ENCODE measurements at regions not wholly inside any gene's neighbourhood (a gene's known extent, or its start where the extent isn't known, plus 50 kb on each side); places are given as distances from the start of the nearest gene placed in this dataset.

DNA sequence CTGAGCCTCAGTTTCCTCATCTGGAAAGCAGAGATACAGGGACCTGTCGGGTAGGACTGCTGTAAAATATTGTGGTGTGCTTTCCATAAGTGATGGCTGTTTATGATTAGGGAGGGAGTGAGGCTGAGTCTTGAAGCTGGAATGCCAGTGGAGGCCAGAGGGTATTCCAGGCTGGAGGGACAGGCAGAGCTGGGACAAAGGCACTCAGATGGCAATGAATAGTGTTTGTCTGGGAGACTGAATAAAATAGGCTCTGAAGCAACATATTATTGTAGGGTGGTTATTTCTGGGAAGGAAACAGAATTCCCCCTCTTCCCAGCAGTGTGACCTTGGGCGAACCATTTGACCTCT, 120.7 kb downstream of the INHBB start:
- no peak for ATAC-seq (replicated peaks)
- Mint-ChIP-seq H3K27ac (no peak overlapping the region), H3K4me1 (no peaks in the 10 kb centered on the region), H3K4me3 (no peak overlapping the region), H3K9me3 (no peaks in the 10 kb centered on the region), H3K27me3 (peaks cover 15% of the 10 kb centered on the region), H3K36me3 (ENCODE audit: low read depth) (no peaks in the 10 kb centered on the region)

DNA sequence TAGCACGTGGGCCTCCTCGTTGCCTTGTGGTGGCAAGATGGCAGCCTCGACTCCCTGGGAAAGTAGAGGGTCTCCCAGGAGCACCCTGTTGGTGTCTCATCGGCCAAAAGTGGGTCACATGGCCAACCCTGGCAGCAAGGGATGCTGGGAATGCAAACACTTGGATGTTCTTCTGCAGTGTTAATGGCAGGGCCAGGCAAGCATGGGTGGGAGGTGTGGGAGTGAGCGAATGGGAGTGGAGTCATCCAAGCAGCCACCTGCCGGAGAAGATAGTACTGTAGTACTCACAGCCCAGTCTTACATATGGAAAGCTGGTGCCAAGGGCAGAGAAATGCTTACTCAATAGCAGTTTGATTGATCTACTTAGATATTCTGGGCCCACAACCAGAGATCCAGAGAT, 122.2 kb downstream of the INHBB start:
- Mint-ChIP-seq H3K9me3 (no peaks in the 10 kb centered on the region), H3K27me3 (peaks cover 11% of the 10 kb centered on the region), H3K4me1 (no peaks in the 10 kb centered on the region), H3K4me3 (no peak overlapping the region), H3K36me3 (ENCODE audit: low read depth) (no peaks in the 10 kb centered on the region), H3K27ac (no peak overlapping the region)
- no peak for ATAC-seq (replicated peaks)

DNA sequence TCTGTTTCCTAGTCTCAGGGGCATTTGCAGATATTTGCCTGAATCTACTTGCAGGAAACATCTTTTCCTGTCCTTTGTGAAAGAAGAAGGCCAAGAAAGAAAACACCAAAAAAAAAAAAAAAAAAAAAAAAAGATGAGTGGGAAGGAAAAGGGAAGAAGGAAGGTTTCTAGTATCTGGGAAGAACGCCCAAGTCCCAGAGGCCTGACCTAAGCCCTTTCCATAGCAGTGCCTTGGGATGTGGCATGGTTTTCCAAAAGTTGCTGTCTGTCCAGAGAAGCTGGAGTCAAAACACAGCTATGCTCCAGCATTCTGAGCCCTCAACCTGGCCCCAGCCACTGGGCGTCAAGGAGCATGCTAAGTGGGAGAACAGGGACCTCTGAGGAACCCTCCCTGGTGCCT, 123.5 kb downstream of the INHBB start:
- Mint-ChIP-seq H3K4me3 (no peak overlapping the region), H3K4me1 (no peaks in the 10 kb centered on the region), H3K27me3 (peaks cover 11% of the 10 kb centered on the region), H3K36me3 (ENCODE audit: low read depth) (no peaks in the 10 kb centered on the region), H3K27ac (no peak overlapping the region), H3K9me3 (no peaks in the 10 kb centered on the region)
- ATAC-seq (replicated peaks), result no peak

- ATAC-seq (replicated peaks), result no peak
- Mint-ChIP-seq H3K9me3 (no peaks in the 10 kb centered on the region), H3K27me3 (peaks cover 11% of the 10 kb centered on the region), H3K4me1 (no peaks in the 10 kb centered on the region), H3K4me3 (no peak overlapping the region), H3K27ac (no peak overlapping the region), H3K36me3 (ENCODE audit: low read depth) (no peaks in the 10 kb centered on the region)
Observed at GRCh38 chr2:120470041-120470965, 124.4 kb downstream of the INHBB start.

- Mint-ChIP-seq H3K9me3 (no peaks in the 10 kb centered on the region), H3K27me3 (peaks cover 14% of the 10 kb centered on the region), H3K27ac (no peak overlapping the region), H3K4me3 (no peak overlapping the region), H3K36me3 (ENCODE audit: low read depth) (no peaks in the 10 kb centered on the region), H3K4me1 (no peaks in the 10 kb centered on the region)
- ATAC-seq (replicated peaks), result no peak
Observed at GRCh38 chr2:120471166-120471565, 125.2 kb downstream of the INHBB start.

DNA sequence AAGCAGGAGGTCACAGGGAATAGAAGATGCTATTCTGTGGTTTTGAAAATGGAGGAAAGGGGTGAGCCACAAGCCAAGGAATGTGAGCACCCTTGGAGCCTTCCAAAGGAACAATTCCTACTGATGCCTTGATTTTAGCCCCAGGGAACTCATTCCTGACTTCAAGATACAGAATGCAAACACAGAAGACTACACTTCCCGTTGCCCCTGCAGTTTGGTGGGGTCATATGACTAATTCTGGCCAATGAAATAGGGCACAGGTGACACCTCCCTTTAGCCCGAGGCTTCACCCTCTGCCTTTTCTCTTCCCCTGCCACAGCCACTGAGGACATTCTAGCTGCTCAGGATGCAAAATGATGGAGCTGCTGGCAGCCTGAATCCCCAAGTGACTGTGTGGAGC, 126.1 kb downstream of the INHBB start:
- no peak for ATAC-seq (replicated peaks)
- no peak overlapping the region for H3K4me3 Mint-ChIP-seq
- peaks cover 10% of the 10 kb centered on the region for H3K27me3 Mint-ChIP-seq
- no peak overlapping the region for H3K27ac Mint-ChIP-seq
- no peaks in the 10 kb centered on the region for H3K36me3 Mint-ChIP-seq (ENCODE audit: low read depth)
- no peaks in the 10 kb centered on the region for H3K9me3 Mint-ChIP-seq
- H3K4me1 Mint-ChIP-seq, result no peaks in the 10 kb centered on the region

DNA sequence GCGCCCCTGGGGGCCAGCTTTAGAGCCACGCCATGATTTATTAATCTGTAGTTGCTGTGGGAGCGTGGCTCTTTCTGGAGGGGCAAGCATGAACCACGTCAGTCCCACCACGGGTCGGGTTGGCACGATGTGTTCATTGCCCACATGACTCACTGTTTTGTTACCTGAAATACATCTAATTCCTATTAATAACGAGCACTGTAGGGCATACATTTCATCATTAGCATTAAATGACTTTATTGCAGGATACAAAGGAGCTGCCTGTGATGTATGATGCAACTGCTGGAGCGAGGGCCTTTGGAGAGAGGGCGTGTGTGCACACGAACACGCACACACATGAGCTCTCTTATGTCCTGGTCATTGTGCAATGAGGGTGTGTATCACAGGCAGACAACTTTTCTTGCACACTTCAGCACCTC, 127.0 kb downstream of the INHBB start:
- H3K9me3 Mint-ChIP-seq, result no peaks in the 10 kb centered on the region
- H3K4me3 Mint-ChIP-seq, result no peak overlapping the region
- H3K27me3 Mint-ChIP-seq, result peaks cover 11% of the 10 kb centered on the region
- no peak overlapping the region for H3K27ac Mint-ChIP-seq
- no peaks in the 10 kb centered on the region for H3K4me1 Mint-ChIP-seq
- no peak for ATAC-seq (replicated peaks)
- no peaks in the 10 kb centered on the region for H3K36me3 Mint-ChIP-seq (ENCODE audit: low read depth)

GRCh38 chr2:120473522-120474271, 127.8 kb downstream of the INHBB start:
- Mint-ChIP-seq H3K4me1 (no peaks in the 10 kb centered on the region), H3K27me3 (peaks cover 13% of the 10 kb centered on the region), H3K27ac (no peak overlapping the region), H3K9me3 (no peaks in the 10 kb centered on the region), H3K36me3 (ENCODE audit: low read depth) (no peaks in the 10 kb centered on the region), H3K4me3 (no peak overlapping the region)
- no peak for ATAC-seq (replicated peaks)

DNA sequence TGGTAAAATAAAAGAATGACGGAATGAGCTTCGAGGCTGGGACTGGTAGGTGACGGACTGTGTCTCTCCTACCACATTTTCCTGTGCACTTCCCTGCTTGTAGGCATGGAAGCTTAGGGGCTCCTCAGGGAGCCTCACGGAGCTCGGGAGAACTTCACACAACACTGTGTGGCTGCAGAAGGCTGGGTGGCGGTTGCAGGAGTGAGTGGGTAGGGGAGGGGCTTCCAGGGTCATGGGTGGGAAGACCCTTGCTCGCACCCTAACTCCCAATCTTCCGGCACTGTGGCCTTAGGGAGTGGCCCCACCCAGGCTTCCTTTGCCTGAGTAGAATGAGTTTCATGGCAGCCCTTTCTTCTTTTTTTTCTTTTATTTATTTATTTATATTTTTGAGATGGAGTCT, 128.6 kb downstream of the INHBB start:
- peaks cover 13% of the 10 kb centered on the region for H3K27me3 Mint-ChIP-seq
- H3K4me1 Mint-ChIP-seq, result no peaks in the 10 kb centered on the region
- H3K27ac Mint-ChIP-seq, result no peak overlapping the region
- no peak overlapping the region for H3K4me3 Mint-ChIP-seq
- ATAC-seq (replicated peaks), result no peak
- H3K9me3 Mint-ChIP-seq, result no peaks in the 10 kb centered on the region
- no peaks in the 10 kb centered on the region for H3K36me3 Mint-ChIP-seq (ENCODE audit: low read depth)

- H3K4me3 Mint-ChIP-seq, result no peak overlapping the region
- no peaks in the 10 kb centered on the region for H3K36me3 Mint-ChIP-seq (ENCODE audit: low read depth)
- H3K27me3 Mint-ChIP-seq, result peaks cover 13% of the 10 kb centered on the region
- ATAC-seq (replicated peaks), result no peak
- no peaks in the 10 kb centered on the region for H3K9me3 Mint-ChIP-seq
- H3K4me1 Mint-ChIP-seq, result peaks cover 7% of the 10 kb centered on the region
- H3K27ac Mint-ChIP-seq, result no peak overlapping the region
Observed at GRCh38 chr2:120476141-120476540, 130.2 kb downstream of the INHBB start.

GRCh38 chr2:120477198-120477597, 131.3 kb downstream of the INHBB start:
- no peak overlapping the region for H3K4me3 Mint-ChIP-seq
- H3K4me1 Mint-ChIP-seq, result peaks cover 7% of the 10 kb centered on the region
- no peaks in the 10 kb centered on the region for H3K9me3 Mint-ChIP-seq
- ATAC-seq (replicated peaks), result no peak
- H3K27ac Mint-ChIP-seq, result no peak overlapping the region
- no peaks in the 10 kb centered on the region for H3K36me3 Mint-ChIP-seq (ENCODE audit: low read depth)
- H3K27me3 Mint-ChIP-seq, result peaks cover 13% of the 10 kb centered on the region

GRCh38 chr2:120477831-120478481, 132.0 kb downstream of the INHBB start:
- H3K27ac Mint-ChIP-seq, result no peak overlapping the region
- peaks cover 7% of the 10 kb centered on the region for H3K4me1 Mint-ChIP-seq
- H3K27me3 Mint-ChIP-seq, result peaks cover 13% of the 10 kb centered on the region
- no peak overlapping the region for H3K4me3 Mint-ChIP-seq
- no peaks in the 10 kb centered on the region for H3K9me3 Mint-ChIP-seq
- no peaks in the 10 kb centered on the region for H3K36me3 Mint-ChIP-seq (ENCODE audit: low read depth)
- no peak for ATAC-seq (replicated peaks)

DNA sequence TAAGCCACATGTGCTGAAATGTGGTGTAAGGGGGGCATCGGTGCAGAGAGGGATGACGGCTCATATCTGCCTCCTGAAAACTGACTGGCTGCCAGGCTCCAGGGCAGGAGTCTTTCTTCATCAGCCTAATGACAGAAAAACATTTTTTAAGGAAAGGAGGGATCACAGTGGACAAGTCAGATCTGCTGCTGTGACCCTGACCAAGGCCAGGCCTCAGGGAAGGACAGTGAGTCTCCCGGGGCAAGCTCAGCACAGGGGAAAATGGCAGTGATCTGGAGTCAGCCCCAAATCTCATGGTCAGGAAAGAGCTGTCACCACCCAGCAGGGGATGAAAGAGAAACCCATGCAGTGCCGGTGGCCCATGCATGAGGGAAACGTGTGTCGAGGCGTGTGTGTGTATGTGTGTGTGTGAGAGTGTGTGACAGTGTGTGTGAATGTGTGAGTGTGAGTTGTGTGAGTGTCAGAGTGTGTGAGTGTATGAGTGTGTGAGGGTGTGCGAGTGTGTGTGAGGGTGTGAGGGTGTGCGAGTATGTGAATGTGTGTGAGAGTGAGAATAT, 134.5 kb downstream of the INHBB start:
- H3K9me3 Mint-ChIP-seq, result no peaks in the 10 kb centered on the region
- peaks cover 7% of the 10 kb centered on the region for H3K4me1 Mint-ChIP-seq
- no peaks in the 10 kb centered on the region for H3K36me3 Mint-ChIP-seq (ENCODE audit: low read depth)
- H3K4me3 Mint-ChIP-seq, result no peak overlapping the region
- H3K27ac Mint-ChIP-seq, result no peak overlapping the region
- peaks cover 13% of the 10 kb centered on the region for H3K27me3 Mint-ChIP-seq
- no peak for ATAC-seq (replicated peaks)

GRCh38 chr2:120480903-120481445, 135.0 kb downstream of the INHBB start:
- Mint-ChIP-seq H3K27me3 (peaks cover 9% of the 10 kb centered on the region), H3K36me3 (ENCODE audit: low read depth) (no peaks in the 10 kb centered on the region), H3K4me3 (no peak overlapping the region), H3K27ac (no peak overlapping the region), H3K9me3 (no peaks in the 10 kb centered on the region), H3K4me1 (peaks cover 7% of the 10 kb centered on the region)
- no peak for ATAC-seq (replicated peaks)

All from activated T-helper 17 cell treated with anti-CD3 and anti-CD28 coated beads, Interleukin-2, amount 50 U/mL, for 72 hours (primary cell).